Neural crest cell (in vitro differentiated cells): ENCODE measurements at regions not wholly inside any gene's neighbourhood (a gene's known extent, or its start where the extent isn't known, plus 50 kb on each side); places are given as distances from the start of the nearest gene placed in this dataset.
"Not testable (repeated sequence)": the region's sequence is repeated elsewhere in the genome, so short reads cannot be mapped to it uniquely, and the experiment has no call there.

Experiments used
- DNase-seq: peaks from one replicate; pipeline ENCODE4 v3.0.0; 2021; ENCODE audit warnings: low read depth, mixed read lengths, low spot score
- H3K27ac Mint-ChIP-seq: one replicate; pipeline ENCODE4 v1.8.0; 2021; ENCODE audit warnings: mild to moderate bottlenecking, mixed read lengths; ENCODE audit not compliant: unreplicated experiment
- H3K27me3 Mint-ChIP-seq: 2 replicates; pipeline ENCODE4 v1.8.0; 2021; ENCODE audit warnings: low read depth, mild to moderate bottlenecking, mixed read lengths
- H3K36me3 Mint-ChIP-seq: 2 replicates; pipeline ENCODE4 v1.8.0; 2021; ENCODE audit warnings: low read depth, mild to moderate bottlenecking, mixed read lengths
- H3K4me1 Mint-ChIP-seq: 2 replicates; pipeline ENCODE4 v1.8.0; 2021; ENCODE audit warnings: mixed read lengths
- H3K4me3 Mint-ChIP-seq: one replicate; pipeline ENCODE4 v1.8.0; 2021; ENCODE audit warnings: mild to moderate bottlenecking, mixed read lengths
- H3K9me3 Mint-ChIP-seq: 2 replicates; pipeline ENCODE4 v1.8.0; 2021; ENCODE audit warnings: mixed read lengths
- CTCF ChIP-seq: fragments of 200-600 bp; sonication (generic); conservative IDR thresholded peaks from 2 replicates; pipeline ENCODE4 v1.5.0; 2021; ENCODE audit warnings: antibody characterized with exemption, mild to moderate bottlenecking

DNA sequence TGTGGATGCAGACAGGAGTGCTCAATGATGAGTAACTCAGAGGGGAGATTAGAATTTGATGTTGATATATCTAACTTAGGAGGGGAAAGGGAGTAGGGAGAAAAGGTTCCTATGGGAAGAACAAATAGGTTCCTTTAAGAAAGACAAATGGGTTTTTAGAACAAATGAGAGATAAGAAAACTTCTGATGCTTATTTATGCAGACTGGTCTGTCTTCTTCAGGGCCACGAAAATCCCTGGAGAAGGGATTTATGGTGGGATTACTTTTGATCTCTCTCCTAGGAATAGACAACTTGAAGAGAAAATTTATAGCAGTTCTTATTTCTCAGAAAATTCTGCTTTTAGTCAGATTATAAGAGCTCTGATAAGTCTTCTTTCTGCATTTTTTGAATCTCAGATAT is 99.0 kb upstream of the DDHD1 start:
- Mint-ChIP-seq H3K4me1 (no peaks in the 10 kb centered on the region), H3K4me3 (no peak overlapping the region), H3K27me3 (no peaks in the 10 kb centered on the region), H3K36me3 (peaks cover 5% of the 10 kb centered on the region), H3K9me3 (peaks cover 11% of the 10 kb centered on the region), H3K27ac (no peak overlapping the region)
- no peak for TF ChIP-seq CTCF
- no peak for DNase-seq

GRCh38 chr14:53249059-53249458 is 95.9 kb upstream of the DDHD1 start:
- TF ChIP-seq CTCF: no peak
- Mint-ChIP-seq H3K27me3 (no peaks in the 10 kb centered on the region), H3K4me3 (no peak overlapping the region), H3K36me3 (peaks cover 16% of the 10 kb centered on the region), H3K4me1 (no peaks in the 10 kb centered on the region), H3K9me3 (peaks cover 9% of the 10 kb centered on the region), H3K27ac (no peak overlapping the region)
- no peak for DNase-seq

GRCh38 chr14:53247596-53248370 is 94.7 kb upstream of the DDHD1 start:
- Mint-ChIP-seq H3K4me3 (no peak overlapping the region), H3K36me3 (peaks cover 16% of the 10 kb centered on the region), H3K9me3 (peaks cover 5% of the 10 kb centered on the region), H3K27ac (no peak overlapping the region), H3K27me3 (no peaks in the 10 kb centered on the region), H3K4me1 (no peaks in the 10 kb centered on the region)
- DNase-seq: no peak
- TF ChIP-seq CTCF: no peak

GRCh38 chr14:53242898-53243297 is 89.8 kb upstream of the DDHD1 start:
- not testable (repeated sequence) for H3K4me1 Mint-ChIP-seq, H3K4me3 Mint-ChIP-seq, H3K27me3 Mint-ChIP-seq, H3K27ac Mint-ChIP-seq, DNase-seq
- H3K36me3 Mint-ChIP-seq: peaks cover 22% of the 10 kb centered on the region
- peaks cover 11% of the 10 kb centered on the region for H3K9me3 Mint-ChIP-seq

- Mint-ChIP-seq H3K4me1 (peaks cover 7% of the 10 kb centered on the region), H3K36me3 (peaks cover 7% of the 10 kb centered on the region), H3K27ac (no peak overlapping the region), H3K9me3 (peaks cover 8% of the 10 kb centered on the region), H3K4me3 (no peak overlapping the region), H3K27me3 (no peaks in the 10 kb centered on the region)
- no peak for TF ChIP-seq CTCF
- no peak for DNase-seq
Observed at GRCh38 chr14:53237488-53237887, 84.4 kb upstream of the DDHD1 start.

DNA sequence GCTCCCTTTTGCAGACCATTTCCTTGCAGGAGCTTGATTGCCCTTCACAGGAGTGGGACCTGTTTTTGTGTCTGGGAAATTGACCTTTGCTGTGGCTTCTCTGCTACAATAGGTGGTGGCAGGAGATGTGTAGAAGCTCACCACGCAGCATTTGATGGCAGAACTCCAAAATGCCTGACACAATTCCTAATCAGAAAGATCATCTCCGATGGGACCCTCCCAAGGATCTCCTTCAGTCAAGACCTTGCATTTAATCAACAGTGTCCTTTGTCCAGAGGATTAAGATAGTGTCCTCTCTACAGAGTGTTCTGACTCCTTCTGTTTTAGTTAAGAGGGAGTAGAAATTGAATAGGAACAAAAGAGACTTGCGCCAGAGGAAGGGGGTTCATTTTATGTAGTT is 83.6 kb upstream of the DDHD1 start:
- Mint-ChIP-seq H3K27me3 (no peaks in the 10 kb centered on the region), H3K9me3 (peaks cover 7% of the 10 kb centered on the region), H3K4me3 (no peak overlapping the region), H3K4me1 (peaks cover 7% of the 10 kb centered on the region), H3K27ac (no peak overlapping the region), H3K36me3 (peaks cover 2% of the 10 kb centered on the region)
- TF ChIP-seq CTCF: no peak
- DNase-seq: no peak
